HL-60 (cell line): ENCODE measurements at regions not wholly inside any gene's neighbourhood (a gene's known extent, or its start where the extent isn't known, plus 50 kb on each side); places are given as distances from the start of the nearest gene placed in this dataset.

Source experiments
- DNase-seq, 2 experiments: peaks; one replicate each; pipeline ENCODE4 v3.0.0-alpha.2; 2010 to 2020; ENCODE audit warnings: low read depth in 1 of 2, low spot score in 1 of 2
- H3K27ac ChIP-seq: fragments of 250-450 bp; sonication (Bioruptor Pico); replicated peaks from 2 replicates; pipeline ENCODE4 v1.5.1; 2020; ENCODE audit warnings: mild to moderate bottlenecking, moderate library complexity
- H3K27me3 ChIP-seq: fragments of 250-450 bp; sonication (Bioruptor Pico); 2 replicates; pipeline ENCODE4 v1.5.1; 2021; ENCODE audit warnings: mild to moderate bottlenecking, moderate library complexity; ENCODE audit not compliant: insufficient read depth, poor library complexity, severe bottlenecking
- H3K4me3 ChIP-seq: replicated peaks from 2 replicates; pipeline ENCODE4 v1.5.1; 2011; ENCODE audit warnings: mild to moderate bottlenecking, control low read depth, low read length; ENCODE audit not compliant: insufficient read depth
- GABPA ChIP-seq: IDR thresholded peaks from 2 replicates; pipeline ENCODE4 v1.6.1; 2012; ENCODE audit warnings: low read depth
- POLR2AphosphoS5 ChIP-seq: IDR thresholded peaks from 2 replicates; pipeline ENCODE4 v1.6.1; 2012; ENCODE audit warnings: low read depth
- SPI1 ChIP-seq: IDR thresholded peaks from 2 replicates; pipeline ENCODE4 v1.6.1; 2012; ENCODE audit warnings: low read depth, mild to moderate bottlenecking, borderline replicate concordance
- TF ChIP-seq, protein P1 (sequence below): IDR thresholded peaks from 2 replicates; pipeline ENCODE4 v1.6.1; 2012; ENCODE audit warnings: low read depth; ENCODE audit not compliant: insufficient replicate concordance
- TF ChIP-seq, protein P2 (sequence below): IDR thresholded peaks from one replicate; pipeline ENCODE4 v1.5.1; 2011; ENCODE audit warnings: low read length, control low read depth, inconsistent platforms; ENCODE audit not compliant: insufficient read depth

- no peak for DNase-seq
- Histone ChIP-seq H3K27me3 (no peaks in the 10 kb centered on the region), H3K4me3 (no peak overlapping the region), H3K27ac (no peak overlapping the region)
- TF ChIP-seq POLR2AphosphoS5, result no peak
- TF ChIP-seq, protein P1, sequence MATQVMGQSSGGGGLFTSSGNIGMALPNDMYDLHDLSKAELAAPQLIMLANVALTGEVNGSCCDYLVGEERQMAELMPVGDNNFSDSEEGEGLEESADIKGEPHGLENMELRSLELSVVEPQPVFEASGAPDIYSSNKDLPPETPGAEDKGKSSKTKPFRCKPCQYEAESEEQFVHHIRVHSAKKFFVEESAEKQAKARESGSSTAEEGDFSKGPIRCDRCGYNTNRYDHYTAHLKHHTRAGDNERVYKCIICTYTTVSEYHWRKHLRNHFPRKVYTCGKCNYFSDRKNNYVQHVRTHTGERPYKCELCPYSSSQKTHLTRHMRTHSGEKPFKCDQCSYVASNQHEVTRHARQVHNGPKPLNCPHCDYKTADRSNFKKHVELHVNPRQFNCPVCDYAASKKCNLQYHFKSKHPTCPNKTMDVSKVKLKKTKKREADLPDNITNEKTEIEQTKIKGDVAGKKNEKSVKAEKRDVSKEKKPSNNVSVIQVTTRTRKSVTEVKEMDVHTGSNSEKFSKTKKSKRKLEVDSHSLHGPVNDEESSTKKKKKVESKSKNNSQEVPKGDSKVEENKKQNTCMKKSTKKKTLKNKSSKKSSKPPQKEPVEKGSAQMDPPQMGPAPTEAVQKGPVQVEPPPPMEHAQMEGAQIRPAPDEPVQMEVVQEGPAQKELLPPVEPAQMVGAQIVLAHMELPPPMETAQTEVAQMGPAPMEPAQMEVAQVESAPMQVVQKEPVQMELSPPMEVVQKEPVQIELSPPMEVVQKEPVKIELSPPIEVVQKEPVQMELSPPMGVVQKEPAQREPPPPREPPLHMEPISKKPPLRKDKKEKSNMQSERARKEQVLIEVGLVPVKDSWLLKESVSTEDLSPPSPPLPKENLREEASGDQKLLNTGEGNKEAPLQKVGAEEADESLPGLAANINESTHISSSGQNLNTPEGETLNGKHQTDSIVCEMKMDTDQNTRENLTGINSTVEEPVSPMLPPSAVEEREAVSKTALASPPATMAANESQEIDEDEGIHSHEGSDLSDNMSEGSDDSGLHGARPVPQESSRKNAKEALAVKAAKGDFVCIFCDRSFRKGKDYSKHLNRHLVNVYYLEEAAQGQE, result no peak
- TF ChIP-seq GABPA, result no peak
- no peak for TF ChIP-seq SPI1
- TF ChIP-seq, protein P2, sequence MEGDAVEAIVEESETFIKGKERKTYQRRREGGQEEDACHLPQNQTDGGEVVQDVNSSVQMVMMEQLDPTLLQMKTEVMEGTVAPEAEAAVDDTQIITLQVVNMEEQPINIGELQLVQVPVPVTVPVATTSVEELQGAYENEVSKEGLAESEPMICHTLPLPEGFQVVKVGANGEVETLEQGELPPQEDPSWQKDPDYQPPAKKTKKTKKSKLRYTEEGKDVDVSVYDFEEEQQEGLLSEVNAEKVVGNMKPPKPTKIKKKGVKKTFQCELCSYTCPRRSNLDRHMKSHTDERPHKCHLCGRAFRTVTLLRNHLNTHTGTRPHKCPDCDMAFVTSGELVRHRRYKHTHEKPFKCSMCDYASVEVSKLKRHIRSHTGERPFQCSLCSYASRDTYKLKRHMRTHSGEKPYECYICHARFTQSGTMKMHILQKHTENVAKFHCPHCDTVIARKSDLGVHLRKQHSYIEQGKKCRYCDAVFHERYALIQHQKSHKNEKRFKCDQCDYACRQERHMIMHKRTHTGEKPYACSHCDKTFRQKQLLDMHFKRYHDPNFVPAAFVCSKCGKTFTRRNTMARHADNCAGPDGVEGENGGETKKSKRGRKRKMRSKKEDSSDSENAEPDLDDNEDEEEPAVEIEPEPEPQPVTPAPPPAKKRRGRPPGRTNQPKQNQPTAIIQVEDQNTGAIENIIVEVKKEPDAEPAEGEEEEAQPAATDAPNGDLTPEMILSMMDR, result no peak
Observed at GRCh38 chr13:30148171-30148754, 159.1 kb downstream of the KATNAL1 start.

GRCh38 chr13:30147421-30147820, 159.9 kb downstream of the KATNAL1 start:
- Histone ChIP-seq H3K27ac (no peak overlapping the region), H3K4me3 (no peak overlapping the region), H3K27me3 (no peaks in the 10 kb centered on the region)
- TF ChIP-seq POLR2AphosphoS5 (no peak), GABPA (no peak), SPI1 (0 out of 2 replicates have a peak, but pooled peaks have one; percentile 11)
- TF ChIP-seq, protein P2, result no peak
- DNase-seq, result peak in 1 of 2 experiments; percentile 53

DNA sequence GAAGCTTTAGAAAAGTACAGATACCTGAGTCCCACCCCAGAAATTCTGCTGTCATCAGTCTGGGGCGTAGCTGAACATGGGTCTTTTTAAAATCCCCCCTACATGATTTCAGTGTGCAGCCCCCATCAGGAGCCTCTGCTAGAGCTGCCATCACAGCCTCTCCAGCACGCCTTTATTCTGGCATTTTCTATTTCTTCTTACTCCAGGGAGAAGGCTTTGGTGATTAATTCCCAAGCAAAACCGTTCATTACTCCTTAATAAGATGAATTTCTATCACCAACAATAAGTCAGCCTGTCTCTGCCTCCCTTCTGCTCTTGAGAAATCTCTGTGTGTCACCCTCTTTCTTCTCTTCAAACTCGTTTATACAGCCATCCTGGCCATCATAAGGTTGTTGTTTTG, 160.3 kb downstream of the KATNAL1 start:
- Histone ChIP-seq H3K4me3 (no peak overlapping the region), H3K27me3 (no peaks in the 10 kb centered on the region), H3K27ac (no peak overlapping the region)
- TF ChIP-seq POLR2AphosphoS5 (no peak), SPI1 (no peak), GABPA (no peak)
- TF ChIP-seq, protein P2, result no peak
- TF ChIP-seq, protein P1, result no peak
- DNase-seq, result no peak
